TTC549 (cell line): ENCODE measurements at regions not wholly inside any gene's neighbourhood (a gene's known extent, or its start where the extent isn't known, plus 50 kb on each side); places are given as distances from the start of the nearest gene placed in this dataset.

Experiments used
- FAIRE-seq: peaks from 2 replicates; lab custom pipeline; 2012; peaks lifted over from hg19 to GRCh38; lab: Jason Lieb, UNC

- no peak for FAIRE-seq
Measured at GRCh38 chr6:28737750-28738395, 185.9 kb downstream of the TRIM27 start.

GRCh38 chr6:28738396-28738765, 185.4 kb downstream of the TRIM27 start:
- no peak for FAIRE-seq

DNA sequence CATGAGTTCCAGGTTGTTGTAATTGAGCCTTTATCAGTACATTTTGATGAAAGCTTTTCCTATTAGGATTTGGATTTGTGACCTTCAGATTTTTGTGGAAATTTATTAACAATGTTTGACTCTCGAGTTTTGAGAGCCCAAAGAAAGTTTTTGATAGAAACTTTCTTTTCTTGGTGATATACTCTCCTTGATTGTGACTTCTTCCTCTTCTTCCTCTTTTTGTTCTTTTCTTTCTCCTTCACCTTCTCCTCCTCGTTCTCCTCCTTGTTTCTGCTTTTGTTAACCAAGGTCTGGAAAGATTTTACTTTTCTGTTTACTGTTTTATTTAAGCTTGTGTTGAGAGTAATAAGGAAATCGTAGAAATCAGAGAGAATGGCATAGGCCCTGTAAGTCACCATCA, 182.4 kb downstream of the TRIM27 start:
- no peak for FAIRE-seq

GRCh38 chr6:28742668-28743270, 181.0 kb downstream of the TRIM27 start:
- peak; percentile 68 for FAIRE-seq

- FAIRE-seq = no peak
Measured at GRCh38 chr6:28743271-28743789, 180.5 kb downstream of the TRIM27 start.

- no peak for FAIRE-seq
Measured at GRCh38 chr6:28747083-28747630, 176.6 kb downstream of the TRIM27 start.

DNA sequence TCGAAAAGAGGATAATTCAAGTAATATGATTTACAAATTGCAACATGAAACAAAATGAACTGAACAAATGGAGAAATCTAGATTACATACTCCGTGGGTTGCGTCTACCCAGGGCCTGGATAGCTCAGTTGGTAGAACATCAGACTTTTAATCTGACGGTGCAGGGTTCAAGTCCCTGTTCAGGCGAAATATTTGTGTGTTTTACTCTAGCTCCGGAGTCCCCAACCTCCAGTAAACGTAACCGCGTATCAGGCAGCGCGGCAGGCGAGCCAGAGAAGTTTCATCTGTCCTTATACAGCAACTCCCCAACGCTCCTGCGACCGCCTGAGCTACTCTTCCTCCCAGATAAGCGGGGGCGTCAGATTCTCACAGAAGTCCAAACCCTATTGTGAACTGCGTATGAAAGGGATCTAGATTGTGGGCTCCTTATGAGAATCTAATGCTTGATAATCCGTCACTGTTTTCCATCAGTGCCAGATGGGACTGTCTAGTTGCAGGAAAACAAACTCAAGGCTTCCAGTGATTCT, 176.1 kb downstream of the TRIM27 start:
- FAIRE-seq = peak; percentile 97

DNA sequence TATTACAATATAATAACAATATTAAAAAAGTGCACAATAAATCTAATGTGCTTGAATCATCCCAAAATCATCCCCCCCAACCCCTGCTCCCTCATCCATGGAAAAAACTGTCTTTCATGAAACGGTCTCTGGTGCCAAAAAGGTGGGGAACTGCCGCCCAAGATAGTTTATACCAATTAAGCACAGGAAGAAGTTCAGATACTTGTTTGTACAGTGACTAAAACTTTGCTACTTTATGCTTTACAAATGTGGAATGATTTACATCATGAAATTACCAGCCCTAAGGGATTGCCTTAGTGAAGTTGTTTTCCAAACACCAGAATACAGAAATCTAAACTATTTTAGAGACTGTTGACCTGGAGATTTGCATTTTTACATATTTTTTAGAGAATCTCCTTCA, 175.6 kb downstream of the TRIM27 start:
- no peak for FAIRE-seq

- FAIRE-seq = no peak
Measured at GRCh38 chr6:28750926-28751458, 172.8 kb downstream of the TRIM27 start.

DNA sequence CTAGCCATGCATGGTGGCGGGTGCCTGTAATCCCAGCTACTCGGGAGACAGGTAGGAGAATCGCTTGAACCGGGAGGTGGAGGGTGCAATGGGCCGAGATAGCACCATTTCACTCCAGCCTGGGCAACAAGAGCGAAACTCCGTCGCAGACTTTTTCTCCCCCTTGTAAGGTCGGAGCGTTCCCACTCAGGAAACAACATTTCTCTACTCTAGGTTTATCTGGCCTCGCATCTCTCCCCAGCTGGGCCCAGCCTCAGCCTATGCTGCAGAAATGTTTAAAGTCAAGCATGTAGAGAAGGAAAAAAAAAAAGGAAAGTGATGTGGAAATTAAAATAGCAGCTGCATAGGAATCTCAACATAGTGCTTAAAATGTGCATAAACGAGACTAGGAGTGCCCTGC, 172.3 kb downstream of the TRIM27 start:
- no peak for FAIRE-seq

DNA sequence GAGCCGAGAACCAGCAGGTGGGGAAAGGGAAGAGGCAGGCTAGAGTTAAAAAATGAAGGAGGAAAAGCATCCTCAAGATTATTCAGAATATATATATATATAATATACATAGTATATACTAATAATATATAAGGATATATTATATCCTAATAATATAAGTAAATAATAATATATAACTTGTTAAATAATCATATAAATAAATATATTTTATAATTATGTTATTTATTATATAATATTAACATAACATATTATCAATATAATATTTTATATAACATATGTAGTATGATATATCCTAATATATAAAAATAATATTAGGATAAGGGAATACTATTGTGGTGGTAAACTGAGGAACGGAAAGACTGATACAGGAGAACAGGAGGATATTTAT, 171.8 kb downstream of the TRIM27 start:
- FAIRE-seq = peak; percentile 92

DNA sequence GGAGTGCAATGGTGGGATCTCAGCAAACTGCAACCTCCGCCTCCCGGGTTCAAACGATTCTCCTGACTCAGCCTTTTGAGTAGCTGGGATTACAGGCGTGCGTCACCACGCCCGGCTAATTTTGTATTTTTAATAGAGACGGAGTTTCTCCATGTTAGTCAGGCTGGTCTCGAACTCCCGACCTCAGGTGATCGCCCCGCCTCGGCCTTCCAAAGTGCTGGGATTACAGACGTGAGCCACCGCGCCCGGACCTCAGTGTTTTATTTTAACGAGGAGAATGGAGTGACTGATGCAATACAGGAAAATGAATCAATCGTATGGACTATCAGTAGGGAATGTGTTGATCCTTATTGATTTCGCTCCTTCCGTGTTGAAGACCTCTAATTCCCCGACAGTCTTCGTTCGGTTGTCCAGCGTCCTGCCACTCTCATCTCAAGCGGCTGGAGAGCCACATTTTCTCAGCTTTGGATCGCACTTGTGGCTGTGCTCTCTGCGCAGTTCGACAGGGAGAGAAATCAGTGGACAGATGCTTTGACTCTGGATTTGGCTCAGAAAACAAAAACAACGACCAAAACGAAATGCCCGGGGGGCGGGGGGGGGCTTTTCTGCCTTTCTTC, 166.2 kb downstream of the TRIM27 start:
- no peak for FAIRE-seq

DNA sequence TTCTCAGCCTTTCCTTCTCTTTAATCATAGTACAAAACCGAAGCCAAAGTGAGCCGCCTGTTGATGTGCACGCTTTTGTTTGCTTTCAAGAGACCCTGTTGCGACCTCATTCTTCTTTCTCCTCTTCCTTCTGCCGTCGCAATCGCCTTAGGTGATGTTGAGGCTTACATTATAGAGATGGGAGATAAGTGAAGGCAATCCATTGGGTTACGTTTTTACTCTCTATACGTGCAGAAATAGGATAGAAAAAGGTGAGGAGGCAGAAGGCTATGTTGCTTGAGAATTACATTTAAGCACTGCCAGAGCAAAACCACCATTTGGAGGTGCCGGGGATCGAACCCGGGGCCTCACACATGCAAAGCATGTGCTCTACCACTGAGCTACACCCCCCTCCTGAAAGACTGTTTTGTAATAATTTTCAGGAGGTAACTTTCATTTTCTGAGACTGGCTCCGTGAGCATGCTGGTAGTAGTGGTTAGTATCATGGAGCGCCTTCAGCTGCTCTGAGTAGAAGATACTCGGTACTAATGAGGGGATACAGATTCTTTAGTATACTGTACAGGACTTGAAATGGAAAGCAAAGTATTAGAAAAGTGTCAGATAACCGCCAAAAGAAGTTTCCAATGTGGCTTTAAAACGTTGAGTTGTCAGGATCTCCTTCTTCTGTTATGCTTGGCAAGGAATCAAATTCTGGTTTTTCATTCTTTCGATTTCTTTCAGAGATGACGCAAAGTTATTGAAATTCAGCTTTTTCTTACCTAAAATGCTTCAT, 165.6 kb downstream of the TRIM27 start:
- FAIRE-seq = peak; percentile 85

GRCh38 chr6:28758818-28759235, 165.0 kb downstream of the TRIM27 start:
- no peak for FAIRE-seq

- no peak for FAIRE-seq
Measured at GRCh38 chr6:28764014-28764723, 159.6 kb downstream of the TRIM27 start.

DNA sequence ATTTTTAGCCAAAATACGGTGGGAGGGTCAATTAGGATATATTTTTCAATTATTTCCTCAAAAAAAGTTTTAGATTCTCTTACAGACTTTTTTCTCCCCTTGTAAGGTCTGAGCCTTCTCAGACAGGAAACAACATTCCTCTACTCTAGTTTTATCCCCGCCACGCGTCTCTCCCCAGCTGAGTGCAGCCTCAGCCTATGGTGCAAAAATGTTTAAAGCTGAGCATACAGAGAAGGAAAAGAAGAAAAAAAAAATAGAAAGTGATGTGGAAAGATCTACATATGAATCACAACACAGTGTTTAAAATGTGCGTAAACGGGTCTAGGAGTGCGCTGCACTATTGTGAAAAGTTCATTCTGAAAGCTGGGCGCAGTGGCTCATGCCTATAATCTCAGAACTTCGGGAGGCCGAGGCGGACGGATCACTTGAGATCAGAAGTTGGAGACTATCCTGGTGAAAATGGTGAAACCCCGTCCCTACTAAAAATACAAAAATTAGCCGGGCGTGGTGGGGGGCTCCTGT, 159.0 kb downstream of the TRIM27 start:
- no peak for FAIRE-seq

- no peak for FAIRE-seq
Measured at GRCh38 chr6:28765978-28766351, 157.8 kb downstream of the TRIM27 start.

GRCh38 chr6:28766426-28766825, 157.4 kb downstream of the TRIM27 start:
- no peak for FAIRE-seq

GRCh38 chr6:28767133-28767532, 156.7 kb downstream of the TRIM27 start:
- no peak for FAIRE-seq

- FAIRE-seq = no peak
Measured at GRCh38 chr6:28767691-28768090, 156.1 kb downstream of the TRIM27 start.
